SK-N-SH treated with all-trans-retinoic acid at 6 μM for 48 hours (cell line): ENCODE measurements at regions not wholly inside any gene's neighbourhood (a gene's known extent, or its start where the extent isn't known, plus 50 kb on each side); places are given as distances from the start of the nearest gene placed in this dataset.

Experiments used
- ATAC-seq: fragments of 200-7000 bp; cut with Tn5 transposase; 3 replicates; pipeline ENCODE4 v1.9.1; 2020; ENCODE audit warnings: mild to moderate bottlenecking, moderate library complexity
- ARNTL ChIP-seq: fragments of 450-650 bp; formaldehyde crosslinking; IDR thresholded peaks from 2 replicates; pipeline ENCODE4 v1.5.0; 2020; ENCODE audit warnings: low read depth, mild to moderate bottlenecking, moderate library complexity, borderline replicate concordance
- BACH2 ChIP-seq: fragments of 250-450 bp; sonication (Bioruptor Pico); IDR thresholded peaks from 2 replicates; pipeline ENCODE4 v1.9.0; 2021; ENCODE audit warnings: mild to moderate bottlenecking, borderline replicate concordance
- CREB5 ChIP-seq: fragments of 250-450 bp; sonication (Bioruptor Pico); IDR thresholded peaks from 2 replicates; pipeline ENCODE4 v1.5.1; 2020; ENCODE audit warnings: low read depth, mild to moderate bottlenecking, moderate library complexity
- CSRNP3 ChIP-seq: fragments of 250-450 bp; sonication (Bioruptor Pico); IDR thresholded peaks from 2 replicates; pipeline ENCODE4 v1.5.1; 2021; ENCODE audit warnings: mild to moderate bottlenecking, moderate library complexity
- ESRRG ChIP-seq: fragments of 250-450 bp; sonication (Bioruptor Pico); IDR thresholded peaks from 2 replicates; pipeline ENCODE4 v1.6.1; 2021; ENCODE audit warnings: mild to moderate bottlenecking
- GLIS3 ChIP-seq: fragments of 250-450 bp; sonication (Bioruptor Pico); IDR thresholded peaks from 2 replicates; pipeline ENCODE4 v1.5.0; 2020; ENCODE audit warnings: mild to moderate bottlenecking, moderate library complexity
- ISL1 ChIP-seq: fragments of 250-450 bp; sonication (Bioruptor Pico); IDR thresholded peaks from 2 replicates; pipeline ENCODE4 v2.1.2; 2022; ENCODE audit warnings: mild to moderate bottlenecking, moderate library complexity
- OSR1 ChIP-seq: fragments of 250-450 bp; sonication (Bioruptor Pico); IDR thresholded peaks from 2 replicates; pipeline ENCODE4 v1.8.0; 2022; ENCODE audit warnings: moderate library complexity, mild to moderate bottlenecking, inconsistent platforms
- PATZ1 ChIP-seq: fragments of 250-450 bp; sonication (Bioruptor Pico); IDR thresholded peaks from 2 replicates; pipeline ENCODE4 v1.8.0; 2020; ENCODE audit warnings: mild to moderate bottlenecking, moderate library complexity, borderline replicate concordance
- POU6F1 ChIP-seq: fragments of 250-450 bp; sonication (Bioruptor Pico); IDR thresholded peaks from 2 replicates; pipeline ENCODE4 v1.8.0; 2021; ENCODE audit warnings: low read depth, mild to moderate bottlenecking, moderate library complexity, borderline replicate concordance
- PPARA ChIP-seq: fragments of 250-450 bp; sonication (Bioruptor Pico); IDR thresholded peaks from 2 replicates; pipeline ENCODE4 v1.5.0; 2020; ENCODE audit warnings: mild to moderate bottlenecking, borderline replicate concordance
- TCF4 ChIP-seq: fragments of 250-450 bp; sonication (Bioruptor Pico); IDR thresholded peaks from 2 replicates; pipeline ENCODE4 v1.8.0; 2021; ENCODE audit warnings: mild to moderate bottlenecking, moderate library complexity, borderline replicate concordance
- TOX ChIP-seq: fragments of 250-450 bp; sonication (Bioruptor Pico); IDR thresholded peaks from 2 replicates; pipeline ENCODE4 v1.8.0; 2021; ENCODE audit warnings: mild to moderate bottlenecking, moderate library complexity, borderline replicate concordance
- TSHZ2 ChIP-seq: fragments of 250-450 bp; sonication (Bioruptor Pico); IDR thresholded peaks from 2 replicates; pipeline ENCODE4 v1.5.0; 2020; ENCODE audit warnings: mild to moderate bottlenecking, moderate library complexity
- ZC3H10 ChIP-seq: fragments of 250-450 bp; sonication (Bioruptor Pico); IDR thresholded peaks from 2 replicates; pipeline ENCODE4 v1.5.1; 2021; ENCODE audit warnings: mild to moderate bottlenecking, moderate library complexity
- ZFP30 ChIP-seq: fragments of 450-650 bp; formaldehyde crosslinking; IDR thresholded peaks from 2 replicates; pipeline ENCODE4 v1.5.0; 2022; ENCODE audit warnings: mild to moderate bottlenecking, moderate library complexity
- ZNF70 ChIP-seq: fragments of 450-650 bp; formaldehyde crosslinking; IDR thresholded peaks from 2 replicates; pipeline ENCODE4 v1.5.0; 2020; ENCODE audit warnings: mild to moderate bottlenecking, moderate library complexity
- ZNF8 ChIP-seq: fragments of 450-650 bp; formaldehyde crosslinking; IDR thresholded peaks from 2 replicates; pipeline ENCODE4 v1.5.0; 2020; ENCODE audit warnings: mild to moderate bottlenecking, moderate library complexity

- TF ChIP-seq TSHZ2 (CRISPR knock-in tag) (peak; percentile 97), TCF4 (CRISPR knock-in tag) (peak; percentile 85), ISL1 (peak; percentile 72), ZNF8 (CRISPR knock-in tag) (peak; percentile 26; the same call in 1 of the 2 replicates), TOX (CRISPR knock-in tag) (no peak)
- ATAC-seq: peak; percentile 91
Observed at GRCh38 chr10:42941295-42941644, 135.6 kb upstream of the RET start.

DNA sequence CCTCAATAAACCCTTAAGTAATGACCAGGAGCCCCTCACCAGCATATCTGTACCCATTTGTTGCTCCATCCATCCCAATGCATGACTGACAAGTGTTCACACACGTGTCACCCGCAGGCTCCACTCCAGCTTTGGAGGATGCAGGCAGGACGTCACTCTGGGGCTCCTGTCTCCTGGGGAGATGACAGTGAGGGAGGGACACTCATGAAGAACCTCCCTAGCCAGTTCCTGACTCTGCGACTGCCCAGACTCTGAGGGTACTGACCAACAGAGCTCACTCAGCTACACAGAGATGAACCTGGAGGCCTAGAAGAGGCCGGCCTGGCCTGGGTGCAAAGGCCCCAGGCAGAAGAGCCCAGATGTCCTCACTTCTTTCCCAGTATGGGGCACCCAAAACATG lies 135.1 kb upstream of the RET start:
- TF ChIP-seq PATZ1 (CRISPR knock-in tag) (no peak), ZC3H10 (CRISPR knock-in tag) (no peak), CREB5 (CRISPR knock-in tag) (no peak), OSR1 (no peak), POU6F1 (CRISPR knock-in tag) (no peak), ISL1 (no peak), GLIS3 (CRISPR knock-in tag) (no peak), ESRRG (no peak), ZNF8 (CRISPR knock-in tag) (no peak), TOX (CRISPR knock-in tag) (no peak), BACH2 (no peak), ZNF70 (CRISPR knock-in tag) (no peak)
- TF ChIP-seq, all 23 proteins: peak for 0
- ATAC-seq: peak; percentile 6; the same call in 2 of the 3 replicates

GRCh38 chr10:42942279-42942950 lies 134.5 kb upstream of the RET start:
- no peak for ATAC-seq
- TF ChIP-seq ARNTL (CRISPR knock-in tag) (no peak), ZFP30 (CRISPR knock-in tag) (no peak), TSHZ2 (CRISPR knock-in tag) (no peak), BACH2 (no peak), ZNF8 (CRISPR knock-in tag) (no peak), OSR1 (no peak), PPARA (CRISPR knock-in tag) (no peak), GLIS3 (CRISPR knock-in tag) (no peak), CSRNP3 (CRISPR knock-in tag) (no peak)
- TF ChIP-seq, all 23 proteins: peak for 0
